Activated CD8-positive, alpha-beta T cell treated with anti-CD3 and anti-CD28 coated beads for 36 hours (primary cell): ENCODE measurements at regions not wholly inside any gene's neighbourhood (a gene's known extent, or its start where the extent isn't known, plus 50 kb on each side); places are given as distances from the start of the nearest gene placed in this dataset.

Source experiments
- ATAC-seq: fragments of 200-7000 bp; cut with Tn5 transposase; one replicate; pipeline ENCODE4 v1.10.0; 2021; ENCODE audit warnings: mild to moderate bottlenecking, moderate library complexity
- CTCF ChIA-PET: fragments of 350-600 bp; sonication (Branson Sonifier 250); formaldehyde crosslinking; loops from one replicate; lab custom pipeline; 2021; ENCODE audit warnings: antibody characterized with exemption; lab: Charles Lee
- POLR2A ChIA-PET: fragments of 350-600 bp; sonication (Branson Sonifier 250); formaldehyde crosslinking; loops from one replicate; lab custom pipeline; 2021; ENCODE audit warnings: antibody characterized with exemption; lab: Charles Lee
- DNase-seq: peaks from one replicate; pipeline ENCODE4 v3.0.0-alpha.2; 2020
- H3K27ac Mint-ChIP-seq: one replicate; pipeline ENCODE4 v1.8.0; 2021; ENCODE audit warnings: mild to moderate bottlenecking, mixed read lengths
- H3K27me3 Mint-ChIP-seq: one replicate; pipeline ENCODE4 v1.8.0; 2021; ENCODE audit warnings: mixed read lengths
- H3K36me3 Mint-ChIP-seq: one replicate; pipeline ENCODE4 v1.8.0; 2021; ENCODE audit warnings: low read depth, mixed read lengths
- H3K4me1 Mint-ChIP-seq: one replicate; pipeline ENCODE4 v1.8.0; 2021; ENCODE audit warnings: low read depth, mixed read lengths
- H3K4me3 Mint-ChIP-seq: one replicate; pipeline ENCODE4 v1.8.0; 2021; ENCODE audit warnings: mild to moderate bottlenecking, moderate library complexity, mixed read lengths
- H3K9me3 Mint-ChIP-seq: one replicate; pipeline ENCODE4 v1.8.0; 2021; ENCODE audit warnings: mixed read lengths
- intact Hi-C: fragments of 100-400 bp; cut with micrococcal nuclease; formaldehyde crosslinking; loops from one replicate; pipeline ENCODE4 v1.10.0; 2022
- TF ChIP-seq, protein P1 (sequence below): fragments of 200-600 bp; IDR thresholded peaks from one replicate; pipeline ENCODE4 v1.8.0; 2022; ENCODE audit warnings: antibody characterized with exemption, mild to moderate bottlenecking

- no peaks in the 10 kb centered on the region for H3K27me3 Mint-ChIP-seq
- TF ChIP-seq, protein P1, sequence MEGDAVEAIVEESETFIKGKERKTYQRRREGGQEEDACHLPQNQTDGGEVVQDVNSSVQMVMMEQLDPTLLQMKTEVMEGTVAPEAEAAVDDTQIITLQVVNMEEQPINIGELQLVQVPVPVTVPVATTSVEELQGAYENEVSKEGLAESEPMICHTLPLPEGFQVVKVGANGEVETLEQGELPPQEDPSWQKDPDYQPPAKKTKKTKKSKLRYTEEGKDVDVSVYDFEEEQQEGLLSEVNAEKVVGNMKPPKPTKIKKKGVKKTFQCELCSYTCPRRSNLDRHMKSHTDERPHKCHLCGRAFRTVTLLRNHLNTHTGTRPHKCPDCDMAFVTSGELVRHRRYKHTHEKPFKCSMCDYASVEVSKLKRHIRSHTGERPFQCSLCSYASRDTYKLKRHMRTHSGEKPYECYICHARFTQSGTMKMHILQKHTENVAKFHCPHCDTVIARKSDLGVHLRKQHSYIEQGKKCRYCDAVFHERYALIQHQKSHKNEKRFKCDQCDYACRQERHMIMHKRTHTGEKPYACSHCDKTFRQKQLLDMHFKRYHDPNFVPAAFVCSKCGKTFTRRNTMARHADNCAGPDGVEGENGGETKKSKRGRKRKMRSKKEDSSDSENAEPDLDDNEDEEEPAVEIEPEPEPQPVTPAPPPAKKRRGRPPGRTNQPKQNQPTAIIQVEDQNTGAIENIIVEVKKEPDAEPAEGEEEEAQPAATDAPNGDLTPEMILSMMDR, result no peak
- H3K27ac Mint-ChIP-seq, result no peak overlapping the region
- no peak for ATAC-seq
- H3K4me3 Mint-ChIP-seq, result no peak overlapping the region
- intact Hi-C loops, result no loop called here
- POLR2A ChIA-PET, result no interaction called here
- CTCF ChIA-PET, result no interaction called here
- H3K36me3 Mint-ChIP-seq, result no peaks in the 10 kb centered on the region
- H3K4me1 Mint-ChIP-seq, result no peaks in the 10 kb centered on the region
- no peak for DNase-seq
- H3K9me3 Mint-ChIP-seq, result peaks cover 5% of the 10 kb centered on the region
Measured at GRCh38 chr13:87607266-87607665, 63.9 kb upstream of the SLITRK5 start.

DNA sequence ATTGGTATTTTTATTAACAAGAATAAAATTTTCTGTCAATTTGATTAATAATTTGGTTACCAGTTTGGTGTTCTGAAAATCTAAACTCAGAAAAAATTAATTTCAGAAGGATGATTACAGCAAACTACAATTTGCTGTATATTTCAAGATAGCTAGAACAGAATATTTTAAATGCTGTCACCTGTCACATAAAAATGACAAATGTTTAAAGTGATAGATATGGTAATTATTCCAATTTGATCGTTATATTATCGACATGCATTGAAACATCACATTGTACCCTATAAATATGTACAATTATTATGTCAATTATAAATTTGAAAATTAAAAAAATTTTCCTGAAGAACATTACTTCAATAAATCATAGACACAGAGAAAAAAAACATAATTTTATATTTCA is 56.9 kb upstream of the SLITRK5 start:
- Mint-ChIP-seq H3K4me3 (no peak overlapping the region), H3K27me3 (no peaks in the 10 kb centered on the region), H3K27ac (no peak overlapping the region), H3K36me3 (no peaks in the 10 kb centered on the region), H3K4me1 (no peaks in the 10 kb centered on the region), H3K9me3 (peaks cover 7% of the 10 kb centered on the region)
- ChIA-PET CTCF (no interaction called here), POLR2A (no interaction called here)
- intact Hi-C loops, result no loop called here
- no peak for DNase-seq
- no peak for ATAC-seq
- TF ChIP-seq, protein P1, result no peak
